Ishikawa (cell line): ENCODE measurements at regions not wholly inside any gene's neighbourhood (a gene's known extent, or its start where the extent isn't known, plus 50 kb on each side); places are given as distances from the start of the nearest gene placed in this dataset.

Experiments
- CEBPB ChIP-seq: IDR thresholded peaks from 2 replicates; pipeline ENCODE4 v1.6.1; 2012
- CREB1 ChIP-seq: IDR thresholded peaks from 2 replicates; pipeline ENCODE4 v1.6.1; 2012; ENCODE audit warnings: low read depth
- EGR1 ChIP-seq: IDR thresholded peaks from 2 replicates; pipeline ENCODE4 v1.6.1; 2012
- EP300 ChIP-seq: IDR thresholded peaks from 2 replicates; pipeline ENCODE4 v1.6.1; 2012; ENCODE audit warnings: borderline replicate concordance
- FOXM1 ChIP-seq: IDR thresholded peaks from 2 replicates; pipeline ENCODE4 v1.6.1; 2012; ENCODE audit warnings: low read depth, borderline replicate concordance
- NFIC ChIP-seq: IDR thresholded peaks from 2 replicates; pipeline ENCODE4 v1.6.1; 2012
- RAD21 ChIP-seq: IDR thresholded peaks from 2 replicates; pipeline ENCODE4 v1.6.1; 2012; ENCODE audit warnings: low read depth
- REST ChIP-seq: IDR thresholded peaks from 2 replicates; pipeline ENCODE4 v1.6.1; 2012; ENCODE audit warnings: low read depth, mild to moderate bottlenecking
- TAF1 ChIP-seq: IDR thresholded peaks from 2 replicates; pipeline ENCODE4 v1.6.1; 2012; ENCODE audit warnings: low read depth, mild to moderate bottlenecking
- TEAD4 ChIP-seq: IDR thresholded peaks from 2 replicates; pipeline ENCODE4 v1.6.1; 2012
- YY1 ChIP-seq: IDR thresholded peaks from 2 replicates; pipeline ENCODE4 v1.6.1; 2012; ENCODE audit warnings: low read depth
- ZBTB7A ChIP-seq: IDR thresholded peaks from 2 replicates; pipeline ENCODE4 v1.6.1; 2012; ENCODE audit warnings: low read depth
- TF ChIP-seq, protein P1 (sequence below): IDR thresholded peaks from 2 replicates; pipeline ENCODE4 v1.6.1; 2012
- TF ChIP-seq, protein P2 (sequence below): IDR thresholded peaks from 2 replicates; pipeline ENCODE4 v1.6.1; 2012

GRCh38 chr1:185661971-185662370 lies 72.2 kb upstream of the HMCN1 start:
- TF ChIP-seq REST (no peak), CREB1 (no peak), NFIC (no peak), EP300 (no peak), CEBPB (no peak), RAD21 (no peak), TEAD4 (no peak), FOXM1 (no peak), EGR1 (no peak), YY1 (no peak), TAF1 (no peak), ZBTB7A (no peak)
- TF ChIP-seq, protein P1, sequence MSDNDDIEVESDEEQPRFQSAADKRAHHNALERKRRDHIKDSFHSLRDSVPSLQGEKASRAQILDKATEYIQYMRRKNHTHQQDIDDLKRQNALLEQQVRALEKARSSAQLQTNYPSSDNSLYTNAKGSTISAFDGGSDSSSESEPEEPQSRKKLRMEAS, result no peak
- TF ChIP-seq, protein P2, sequence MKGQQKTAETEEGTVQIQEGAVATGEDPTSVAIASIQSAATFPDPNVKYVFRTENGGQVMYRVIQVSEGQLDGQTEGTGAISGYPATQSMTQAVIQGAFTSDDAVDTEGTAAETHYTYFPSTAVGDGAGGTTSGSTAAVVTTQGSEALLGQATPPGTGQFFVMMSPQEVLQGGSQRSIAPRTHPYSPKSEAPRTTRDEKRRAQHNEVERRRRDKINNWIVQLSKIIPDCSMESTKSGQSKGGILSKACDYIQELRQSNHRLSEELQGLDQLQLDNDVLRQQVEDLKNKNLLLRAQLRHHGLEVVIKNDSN, result no peak
